Vagina (tissue), 2 donors: ENCODE measurements at regions not wholly inside any gene's neighbourhood (a gene's known extent, or its start where the extent isn't known, plus 50 kb on each side); places are given as distances from the start of the nearest gene placed in this dataset.

Experiments
- CTCF ChIP-seq, 3 experiments: fragments of 450-650 bp in 2 of 3; fragments of 200-600 bp in 1 of 3; sonication (generic) in 1 of 3; IDR thresholded peaks; one replicate each; pipeline ENCODE4 v1.5.1; 2017 to 2019; ENCODE audit warnings: antibody characterized with exemption in 3 of 3, mild to moderate bottlenecking in 2 of 3, moderate library complexity in 2 of 3
- POLR2A ChIP-seq, 2 donors: fragments of 450-650 bp; IDR thresholded peaks; one replicate each; pipeline ENCODE4 v1.6.1; 2017; ENCODE audit warnings: antibody characterized with exemption in 2 of 2, mild to moderate bottlenecking in 2 of 2, moderate library complexity in 2 of 2
- POLR2AphosphoS5 ChIP-seq, 2 donors: sonication (generic); formaldehyde crosslinking; IDR thresholded peaks; one replicate each; pipeline ENCODE4 v1.9.0; 2017; ENCODE audit warnings: antibody characterized with exemption in 2 of 2, mild to moderate bottlenecking in 2 of 2, low read depth in 1 of 2; ENCODE audit not compliant: insufficient read depth in 1 of 2

GRCh38 chr2:172230889-172231401, 128.2 kb upstream of the DLX2 start:
- TF ChIP-seq POLR2A (IDR thresholded peaks at IDR 0.05), result no peak
- TF ChIP-seq CTCF (IDR thresholded peaks at IDR 0.05), result no peak
- TF ChIP-seq POLR2AphosphoS5 (IDR thresholded peaks at IDR 0.05; ENCODE audit: insufficient read depth in 1 of 2, low read depth in 1 of 2), result peak in 1 of 2 donors; percentile 31
